NCI-H460 (cell line): ENCODE measurements at regions not wholly inside any gene's neighbourhood (a gene's known extent, or its start where the extent isn't known, plus 50 kb on each side); places are given as distances from the start of the nearest gene placed in this dataset.
"Not testable (repeated sequence)": the region's sequence is repeated elsewhere in the genome, so short reads cannot be mapped to it uniquely, and the experiment has no call there.

Experiments used
- DNase-seq: peaks from one replicate; pipeline ENCODE4 v3.0.0-alpha.2; 2016; ENCODE audit warnings: low read depth; ENCODE audit errors: extremely low read depth

DNA sequence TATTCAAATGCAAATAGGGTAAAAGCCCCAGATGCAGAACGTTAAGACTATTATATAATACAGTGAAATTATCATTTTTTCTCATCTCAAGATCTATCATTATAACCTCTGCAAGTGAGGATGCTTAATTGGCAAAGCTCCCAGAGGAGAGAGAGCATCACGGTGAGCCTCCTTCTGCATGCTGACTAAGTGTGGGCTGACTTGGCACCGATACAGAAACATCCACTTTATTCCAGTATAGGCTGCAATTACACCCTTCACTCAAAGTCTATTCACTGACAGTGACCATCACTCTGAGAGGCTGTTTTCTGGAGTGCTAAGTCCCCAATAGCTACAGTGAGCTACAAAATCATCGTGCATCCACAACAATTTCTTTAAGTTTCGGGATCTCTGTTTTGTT lies 171.1 kb upstream of the NBPF9 start:
- not testable (repeated sequence) for DNase-seq

DNA sequence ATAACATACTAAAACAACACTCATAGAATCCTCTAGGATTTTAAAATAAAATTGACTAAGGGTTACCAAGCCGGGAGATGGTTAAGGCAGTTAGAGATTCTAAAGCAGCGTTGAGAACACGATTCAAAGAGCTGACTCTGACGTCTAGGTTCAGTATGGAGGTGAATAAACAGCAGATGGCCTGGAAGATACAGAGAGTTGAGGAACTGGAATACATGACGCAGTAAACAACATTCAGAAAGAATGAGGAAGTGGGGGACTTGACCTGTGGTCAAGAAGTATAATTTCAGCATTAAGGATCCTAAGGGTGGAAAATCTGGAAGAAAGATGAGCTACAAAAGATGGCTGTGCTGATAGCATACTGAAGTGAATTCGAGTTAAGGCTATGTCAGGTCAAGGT lies 172.5 kb upstream of the NBPF9 start:
- DNase-seq, result not testable (repeated sequence)

DNA sequence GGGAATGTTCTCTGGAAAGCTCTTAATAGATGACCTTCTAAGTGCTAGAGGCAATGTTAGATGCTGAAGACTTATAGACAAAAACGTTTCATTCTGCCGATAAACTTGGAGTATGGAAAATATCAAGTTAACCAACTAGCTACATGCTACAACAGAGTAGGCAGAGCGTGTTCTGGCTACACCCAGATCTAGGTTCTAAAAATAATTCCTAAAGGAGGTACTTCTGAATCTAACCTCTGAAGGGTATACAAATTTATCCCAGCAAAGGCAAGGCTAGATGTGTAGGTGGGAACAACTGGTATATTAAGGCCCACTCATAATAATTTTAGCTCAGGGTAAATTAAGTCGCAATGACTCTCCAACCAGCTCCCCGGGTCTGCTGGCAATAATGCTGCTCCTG lies 173.1 kb upstream of the NBPF9 start:
- not testable (repeated sequence) for DNase-seq

DNA sequence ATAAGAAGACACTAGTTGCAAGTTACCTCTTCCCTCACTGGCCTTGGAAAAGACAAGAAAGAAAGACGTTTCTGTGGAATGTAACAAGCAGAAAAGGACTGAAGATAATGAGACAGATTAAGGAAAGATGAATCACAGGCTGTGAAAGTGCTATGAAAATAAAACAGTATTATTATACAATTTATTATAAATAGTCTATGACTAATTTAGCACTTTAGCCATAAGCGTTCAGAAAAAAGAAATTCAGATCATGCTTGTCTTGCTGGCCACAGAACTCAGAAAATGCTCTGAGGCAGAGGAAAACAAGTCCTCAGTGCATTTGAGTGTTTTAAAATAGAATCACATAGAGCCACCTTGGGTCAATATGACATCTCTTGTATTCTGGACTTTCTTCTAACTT lies 174.8 kb upstream of the NBPF9 start:
- not testable (repeated sequence) for DNase-seq

DNA sequence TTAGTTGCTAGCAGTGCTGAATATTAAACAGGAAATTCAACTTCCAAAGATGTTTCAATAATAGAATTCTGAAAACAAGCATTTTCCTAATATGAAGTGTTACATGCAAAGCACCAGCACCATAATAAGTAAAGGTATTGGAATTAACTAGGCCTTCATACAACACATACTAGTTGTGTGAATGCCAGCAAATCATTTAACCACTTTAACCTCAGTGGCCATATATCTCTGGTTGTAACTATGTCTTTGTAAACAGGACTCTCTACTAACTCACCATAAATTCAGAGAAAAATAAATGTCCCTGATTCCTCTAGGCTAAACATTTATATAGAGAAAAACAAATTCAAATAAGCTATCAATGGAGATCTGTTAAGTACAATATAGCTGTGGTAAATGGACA lies 175.7 kb upstream of the NBPF9 start:
- not testable (repeated sequence) for DNase-seq

DNA sequence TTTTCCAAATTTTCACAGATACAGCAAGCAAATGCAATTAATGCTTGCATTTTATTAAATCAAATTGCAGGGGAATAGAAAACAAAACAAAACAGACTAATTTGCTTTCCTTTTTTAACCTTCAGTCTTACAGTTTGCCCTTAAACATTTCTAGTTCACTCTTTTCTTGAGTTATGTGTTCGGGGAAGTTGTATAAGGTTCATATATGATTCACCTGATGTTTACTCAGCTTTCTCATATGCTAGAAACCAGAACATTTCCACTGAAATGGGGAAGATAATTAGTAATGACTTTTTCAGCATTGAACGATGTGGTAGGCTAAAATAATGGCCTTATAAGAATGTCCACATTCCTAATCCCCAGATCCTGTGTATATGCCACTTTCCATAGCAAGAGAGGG lies 176.2 kb upstream of the NBPF9 start:
- not testable (repeated sequence) for DNase-seq

DNA sequence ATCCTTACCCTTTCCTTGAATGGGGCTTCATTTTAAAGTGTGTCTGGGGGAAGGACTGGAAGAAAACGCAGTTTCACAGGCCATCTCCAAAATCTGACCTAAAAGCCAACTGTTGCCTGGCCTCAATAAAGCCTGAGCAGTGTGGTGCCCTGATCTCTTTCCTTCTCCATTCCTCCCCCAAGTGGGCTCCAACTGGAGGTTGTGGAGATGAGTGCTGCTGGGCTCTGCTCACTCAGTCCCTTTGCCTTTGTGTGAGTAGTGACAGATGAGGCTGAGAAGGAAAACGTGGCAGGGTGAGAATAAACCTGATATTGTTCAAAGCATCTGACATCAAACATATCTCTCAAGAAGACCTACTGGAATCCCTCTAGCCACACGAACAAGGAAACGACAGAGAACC lies 181.4 kb upstream of the NBPF9 start:
- not testable (repeated sequence) for DNase-seq

DNA sequence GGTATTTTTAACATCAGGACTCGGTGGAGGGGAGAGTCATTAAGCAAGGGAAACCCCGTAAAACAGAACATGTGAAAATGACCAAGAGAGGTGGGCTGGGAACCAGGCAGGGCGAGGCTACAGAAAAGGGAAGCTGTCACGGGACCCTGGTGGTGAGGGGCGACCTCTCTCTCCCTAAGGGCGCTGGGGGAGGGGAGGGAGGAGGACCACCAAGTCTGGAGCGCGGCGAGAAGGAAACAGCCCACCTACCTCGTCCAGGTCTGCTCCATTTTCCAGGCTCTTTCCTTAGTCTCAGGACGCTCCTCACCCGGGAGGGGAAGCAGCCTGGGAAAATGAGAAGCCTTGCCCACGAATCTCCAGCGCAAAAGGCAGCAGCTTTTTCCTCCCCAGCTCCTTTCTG lies 181.9 kb upstream of the NBPF9 start:
- DNase-seq, result not testable (repeated sequence)

DNA sequence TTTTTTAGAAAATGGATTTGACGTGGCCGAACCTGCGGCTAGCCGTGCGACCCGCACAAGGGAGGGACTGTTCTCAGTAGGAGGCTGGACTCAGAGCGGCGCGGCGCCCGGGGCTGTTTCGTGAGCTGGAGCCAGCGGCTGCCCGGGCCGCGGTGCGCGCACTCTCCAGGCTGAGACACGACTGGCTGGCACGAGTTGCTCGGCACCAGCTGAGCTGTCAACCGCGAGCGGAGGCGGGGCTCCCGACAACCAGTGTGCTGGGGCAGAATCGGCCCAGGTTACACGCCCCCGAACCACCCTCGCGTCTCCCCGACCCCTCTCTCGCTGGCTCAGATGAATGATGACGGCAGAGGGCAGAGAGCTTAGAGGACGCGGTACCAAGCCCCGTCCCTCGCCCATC lies 182.3 kb upstream of the NBPF9 start:
- DNase-seq, result not testable (repeated sequence)

DNA sequence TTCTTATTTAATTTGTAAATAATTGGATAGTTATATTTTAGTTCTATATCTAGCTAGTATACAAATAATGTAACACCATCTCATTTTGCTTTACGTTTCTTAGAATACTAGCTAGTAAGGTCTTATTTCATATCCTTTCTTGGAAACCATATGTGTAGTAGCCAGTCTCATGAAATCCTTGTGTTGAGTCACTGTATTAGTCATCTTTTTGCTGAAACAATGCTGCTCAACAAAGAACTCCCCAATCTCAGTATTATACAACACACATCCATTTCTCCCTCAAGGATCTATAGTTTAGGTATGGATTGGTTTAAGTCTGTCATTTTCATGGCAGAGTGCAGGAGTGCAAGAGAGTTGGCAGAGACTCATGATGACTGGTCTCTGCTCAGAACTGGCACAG lies 185.2 kb upstream of the NBPF9 start:
- DNase-seq, result not testable (repeated sequence)

DNA sequence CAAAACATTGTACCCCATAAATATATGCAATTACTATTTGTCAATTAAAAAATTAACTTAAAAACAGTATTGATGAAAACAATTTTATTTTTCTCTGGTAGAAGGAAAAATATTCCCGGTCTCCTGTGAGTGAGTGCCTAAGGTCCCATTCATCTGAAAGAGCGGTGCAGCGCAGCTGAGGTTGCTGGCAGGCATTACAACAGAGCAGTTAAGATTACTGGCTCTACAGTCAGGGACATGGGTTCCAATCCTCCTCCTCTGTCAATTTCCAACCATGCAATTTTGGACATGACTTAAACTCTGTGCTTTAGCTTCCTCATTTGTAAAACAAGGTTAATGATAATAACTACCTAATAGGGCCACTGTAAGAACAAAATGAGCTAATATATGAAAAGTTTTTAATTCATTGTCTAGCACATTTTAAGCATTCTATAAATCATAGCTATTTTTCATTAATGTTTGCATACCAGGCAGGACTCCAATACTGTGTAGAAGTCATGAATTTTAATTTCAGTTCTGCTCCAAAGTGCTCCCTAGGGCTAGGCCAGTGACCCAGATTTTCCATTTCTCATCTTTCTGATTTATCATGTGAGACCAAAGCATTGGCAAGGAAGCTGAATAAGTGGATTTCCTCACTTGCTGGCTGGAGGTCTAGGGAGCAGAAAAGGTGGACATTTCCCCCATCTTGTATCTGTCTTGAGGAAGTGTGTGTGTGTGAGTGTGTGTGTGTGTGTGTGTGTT lies 174.2 kb upstream of the NBPF19 start:
- DNase-seq, result not testable (repeated sequence)

DNA sequence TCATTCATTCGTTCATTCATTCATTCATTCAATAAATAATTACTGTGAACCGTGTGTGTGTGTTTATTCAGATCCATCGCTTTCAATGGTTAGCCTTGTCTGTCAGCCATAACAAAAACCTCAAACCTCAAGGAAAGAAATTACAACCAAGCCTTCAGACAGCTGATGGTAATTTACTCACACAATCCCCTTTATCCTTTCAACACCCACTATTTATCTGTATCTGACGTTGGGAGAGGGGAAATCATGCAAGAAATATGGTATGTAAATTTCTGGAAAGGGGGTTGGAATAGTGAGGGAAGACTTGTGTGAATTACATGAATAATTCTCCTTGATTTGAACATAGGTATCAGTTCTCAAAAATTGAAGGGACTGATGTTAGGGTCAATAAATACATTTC lies 173.6 kb upstream of the NBPF19 start:
- not testable (repeated sequence) for DNase-seq

DNA sequence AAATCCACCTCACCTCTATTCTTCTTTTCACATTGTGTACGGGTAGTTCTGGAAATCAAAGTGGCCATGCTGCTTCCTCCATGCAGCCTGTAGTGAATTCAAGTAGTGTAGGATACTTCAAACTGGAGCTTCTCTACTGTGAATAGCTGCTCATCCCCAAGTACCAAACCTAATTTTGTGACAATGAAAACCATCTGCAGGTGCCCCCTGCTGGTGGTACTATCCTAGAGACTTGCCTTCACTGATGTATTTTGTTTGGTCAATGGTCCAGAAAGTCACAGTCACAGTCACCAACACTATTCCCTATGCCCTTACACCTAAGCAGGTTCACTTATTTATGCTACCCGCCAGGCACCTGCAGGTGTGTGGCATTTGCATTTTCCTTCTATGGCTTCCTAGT lies 170.0 kb upstream of the NBPF19 start:
- DNase-seq, result not testable (repeated sequence)

DNA sequence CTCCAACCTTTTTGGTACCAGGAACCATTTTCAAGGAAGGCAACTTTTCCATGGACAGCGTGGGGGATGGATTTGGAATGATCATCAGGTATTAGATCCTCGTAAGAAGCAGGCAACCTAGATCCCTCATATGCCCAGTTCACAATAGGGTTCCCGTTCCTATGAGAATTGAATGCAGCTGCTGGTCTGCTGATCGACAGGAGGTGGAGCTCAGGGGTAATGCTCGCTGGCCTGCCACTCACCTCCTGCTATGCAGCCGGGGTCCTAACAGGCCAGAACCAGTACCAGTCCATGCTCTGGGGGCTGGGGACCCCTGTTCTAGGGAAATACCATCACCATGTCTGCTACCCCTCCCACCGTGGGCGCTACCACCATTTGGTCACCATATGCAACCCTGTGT lies 167.2 kb upstream of the NBPF19 start:
- DNase-seq, result not testable (repeated sequence)

DNA sequence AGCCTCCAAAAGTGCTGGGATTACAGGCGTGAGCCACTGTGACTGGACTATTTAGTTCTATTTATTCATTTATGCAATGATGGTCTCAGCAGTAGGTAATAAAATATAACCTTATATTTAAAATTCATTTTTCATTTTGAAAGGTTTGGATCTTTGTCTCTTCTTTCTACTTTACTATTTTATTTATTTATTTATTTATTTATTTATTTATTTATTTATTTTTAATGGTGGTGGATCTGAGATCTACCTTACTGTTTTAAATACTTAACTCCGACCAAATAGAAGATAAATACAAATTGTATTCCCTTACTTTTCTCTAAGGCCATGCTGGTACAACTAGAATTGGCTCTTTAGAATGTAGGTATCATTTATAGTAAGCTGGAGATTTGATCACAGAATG lies 159.9 kb upstream of the NBPF19 start:
- not testable (repeated sequence) for DNase-seq

DNA sequence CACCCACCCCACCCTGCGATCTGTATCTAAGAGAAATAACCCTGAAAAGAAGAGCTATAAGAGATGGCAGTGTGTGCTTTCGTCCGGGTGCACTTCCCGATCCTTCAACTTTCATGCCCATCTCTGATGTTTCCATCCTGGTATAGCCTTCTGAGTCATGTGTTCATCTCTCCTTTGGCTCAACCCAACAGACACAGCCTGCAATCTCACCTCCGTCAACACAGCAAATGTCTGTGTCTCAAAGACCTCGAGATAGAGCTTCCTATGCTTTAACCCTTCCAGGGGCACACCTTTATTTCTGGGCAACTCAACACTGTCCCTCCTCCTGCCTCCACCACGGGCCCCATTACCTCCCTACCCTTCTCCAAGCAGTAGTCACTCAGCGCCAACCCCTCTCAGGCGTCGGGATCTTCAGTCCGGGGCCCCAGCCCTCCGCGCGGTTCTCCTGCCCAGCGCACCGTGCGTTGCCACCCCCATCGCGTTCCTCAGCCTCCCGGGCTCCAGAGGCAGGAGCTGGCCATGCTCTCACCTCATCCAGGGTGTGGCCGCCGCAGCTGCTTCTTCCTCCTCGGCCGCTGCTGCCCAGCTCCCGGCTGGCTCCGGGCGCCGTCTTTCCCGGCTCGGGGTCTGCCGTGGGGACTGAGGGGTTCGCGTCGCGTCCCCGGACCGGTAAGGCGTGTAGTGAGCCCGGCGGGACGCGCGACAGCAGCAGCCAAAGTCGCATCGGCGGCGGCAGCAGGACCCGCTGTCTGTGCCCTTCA lies 153.7 kb upstream of the NBPF19 start:
- DNase-seq, result not testable (repeated sequence)

DNA sequence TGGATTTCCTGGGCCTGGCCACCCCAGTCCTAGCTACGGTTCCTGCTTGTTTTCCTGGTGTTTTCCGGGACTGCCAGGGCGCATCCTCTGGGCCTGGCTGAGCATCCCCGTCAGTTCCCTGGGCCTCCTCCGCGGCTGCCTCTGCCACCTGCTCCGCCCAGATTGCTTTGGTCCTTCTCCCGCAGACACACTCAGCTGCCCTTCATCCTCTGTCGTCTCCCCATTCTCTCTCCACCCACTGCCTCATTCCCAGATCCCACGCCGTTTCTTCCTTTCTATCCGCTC lies 153.2 kb upstream of the NBPF19 start:
- DNase-seq, result not testable (repeated sequence)

DNA sequence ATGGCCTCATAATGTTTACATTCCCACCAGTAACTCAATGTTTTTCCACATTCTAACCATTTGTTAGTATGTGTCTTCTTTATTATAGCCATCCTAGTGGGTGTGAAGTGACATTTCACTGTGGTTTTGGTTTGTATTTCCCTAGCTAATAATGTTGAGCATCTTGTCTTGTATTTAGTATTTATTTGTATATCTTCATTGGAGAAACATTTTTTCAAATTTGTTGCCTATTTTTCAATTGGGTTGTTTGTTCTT lies 144.8 kb upstream of the NBPF19 start:
- not testable (repeated sequence) for DNase-seq

DNA sequence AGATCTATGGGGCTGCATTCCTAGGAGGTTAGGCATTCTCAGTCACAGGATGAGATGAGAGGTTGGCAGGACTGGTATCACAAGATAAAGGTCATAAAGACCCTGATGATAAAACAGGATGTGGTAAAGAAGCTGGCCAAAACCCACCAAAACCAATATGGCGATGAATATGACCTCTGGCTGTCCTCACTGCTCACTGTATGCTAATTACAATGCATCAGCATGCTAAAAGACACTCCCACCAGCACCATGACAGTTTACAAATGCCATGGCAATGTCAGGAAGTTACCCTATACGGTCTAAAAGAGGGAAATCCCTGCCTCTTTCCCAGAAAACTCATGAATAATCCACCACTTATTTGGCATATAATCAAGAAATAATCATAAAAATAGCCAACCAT lies 138.8 kb upstream of the NBPF19 start:
- not testable (repeated sequence) for DNase-seq

DNA sequence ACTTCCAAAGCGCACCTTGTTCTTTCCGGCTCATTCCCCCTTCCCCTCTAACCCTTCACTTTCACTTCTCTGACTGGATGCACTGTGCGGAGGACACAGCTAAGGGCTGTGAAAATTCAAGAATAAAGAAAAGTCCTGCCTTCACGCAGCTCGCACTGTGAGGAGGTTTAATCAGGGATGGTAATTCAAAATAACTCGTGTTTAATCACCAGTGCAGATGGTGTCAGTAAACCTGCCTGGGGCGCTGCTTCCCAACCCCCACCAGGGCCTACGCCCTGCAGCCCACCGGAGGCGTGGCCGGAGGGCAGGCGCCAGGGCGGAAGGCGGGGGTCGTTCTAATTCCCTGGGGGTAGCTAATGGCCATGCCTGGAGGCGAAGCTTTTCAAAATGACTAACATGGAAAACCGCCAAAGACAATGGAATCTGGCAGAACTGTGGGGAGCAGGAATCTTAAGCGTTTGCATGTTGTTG lies 136.6 kb upstream of the NBPF19 start:
- DNase-seq, result not testable (repeated sequence)

DNA sequence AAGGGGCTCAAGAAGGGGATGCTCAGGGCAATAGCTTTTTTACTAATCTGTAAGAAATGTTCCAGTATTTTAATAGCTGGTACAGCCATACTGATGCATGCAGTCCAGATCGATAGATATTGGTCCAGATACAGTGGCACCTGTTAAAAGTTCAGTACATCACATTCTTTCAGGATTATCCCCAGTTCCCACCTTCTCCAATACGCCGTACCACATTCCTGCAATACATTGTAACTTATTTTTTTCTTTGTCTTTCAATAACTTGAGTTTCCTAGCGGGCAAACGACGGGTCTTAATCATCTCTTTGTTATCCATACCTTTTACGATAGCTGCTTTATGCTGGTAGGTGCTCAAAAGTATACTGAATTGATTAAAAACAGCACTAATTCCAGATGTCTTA lies 136.1 kb upstream of the NBPF19 start:
- DNase-seq, result not testable (repeated sequence)

DNA sequence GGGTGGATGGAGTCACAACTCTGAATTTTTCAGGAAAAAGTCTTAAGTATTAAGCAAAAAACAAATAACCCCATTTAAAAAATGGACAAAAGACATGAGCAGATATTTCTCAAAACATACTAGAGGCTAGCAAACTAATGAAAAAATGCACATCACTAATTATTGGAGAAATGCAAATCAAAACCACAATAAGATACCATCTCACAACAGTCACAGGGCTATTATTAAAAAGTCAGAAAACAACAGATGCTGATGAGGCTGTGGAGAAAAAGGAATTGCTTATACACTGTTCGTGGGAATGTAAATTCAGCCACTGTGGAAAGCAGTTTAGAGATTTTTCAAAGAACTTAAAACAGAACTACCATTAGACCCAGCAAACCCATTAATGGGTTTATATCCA lies 125.4 kb upstream of the NBPF19 start:
- not testable (repeated sequence) for DNase-seq
